Calu3 (cell line): ENCODE measurements at regions not wholly inside any gene's neighbourhood (a gene's known extent, or its start where the extent isn't known, plus 50 kb on each side); places are given as distances from the start of the nearest gene placed in this dataset.

ENCODE experiments used
- BruUV-seq: library from RNA; stranded (reverse); fragments of 400-500 nt; replicated peaks from 2 replicates; lab custom pipeline; 2021; lab: Mats Ljungman, UMichigan
- CTCF ChIA-PET: fragments of 300-600 bp; sonication (Branson Sonifier 250); formaldehyde crosslinking; loops from one replicate; lab custom pipeline; 2022; ENCODE audit warnings: antibody characterized with exemption; lab: Charles Lee
- DNase-seq: peaks from one replicate; pipeline ENCODE4 v3.0.0; 2022
- H3K27ac Mint-ChIP-seq: one replicate; pipeline ENCODE4 v1.8.0; 2022; ENCODE audit warnings: mixed read lengths; ENCODE audit not compliant: unreplicated experiment
- H3K27me3 Mint-ChIP-seq: one replicate; pipeline ENCODE4 v1.8.0; 2022; ENCODE audit warnings: mixed read lengths; ENCODE audit not compliant: unreplicated experiment
- H3K36me3 Mint-ChIP-seq: one replicate; pipeline ENCODE4 v1.8.0; 2022; ENCODE audit warnings: mild to moderate bottlenecking, moderate library complexity, mixed read lengths; ENCODE audit not compliant: insufficient read depth, unreplicated experiment
- H3K4me1 Mint-ChIP-seq: one replicate; pipeline ENCODE4 v1.8.0; 2022; ENCODE audit warnings: mild to moderate bottlenecking, low read depth, mixed read lengths; ENCODE audit not compliant: unreplicated experiment
- H3K4me3 Mint-ChIP-seq: one replicate; pipeline ENCODE4 v1.8.0; 2022; ENCODE audit warnings: mild to moderate bottlenecking, low read depth, moderate library complexity, mixed read lengths; ENCODE audit not compliant: unreplicated experiment
- H3K9me3 Mint-ChIP-seq: one replicate; pipeline ENCODE4 v1.8.0; 2022; ENCODE audit warnings: low read depth, mixed read lengths; ENCODE audit not compliant: unreplicated experiment
- CTCF ChIP-seq: fragments of 200-600 bp; IDR thresholded peaks from one replicate; pipeline ENCODE4 v1.8.0; 2022; ENCODE audit warnings: antibody characterized with exemption; ENCODE audit not compliant: unreplicated experiment
- intact Hi-C: fragments of 100-400 bp; cut with micrococcal nuclease; formaldehyde crosslinking; loops from one replicate; pipeline ENCODE4 v1.10.0; 2022; ENCODE audit not compliant: unreplicated experiment

- Mint-ChIP-seq H3K27ac (no peak overlapping the region), H3K27me3 (no peaks in the 10 kb centered on the region), H3K9me3 (peaks cover 11% of the 10 kb centered on the region), H3K4me3 (no peak overlapping the region), H3K4me1 (no peaks in the 10 kb centered on the region), H3K36me3 (no peaks in the 10 kb centered on the region)
- CTCF ChIA-PET, result no interaction called here
- intact Hi-C loops, result loop anchor here (1.0 kb wide), 1 partner anchor 312 kb away; no protein-coding TSS in a partner anchor
- DNase-seq, result peak; percentile 8
- BruUV-seq, result no TSS peak
- TF ChIP-seq CTCF, result no peak
These were observed 56.7 kb upstream of the RAB38 start for GRCh38 chr11:88231894-88232482.

- H3K27me3 Mint-ChIP-seq, result no peaks in the 10 kb centered on the region
- CTCF ChIA-PET, result no interaction called here
- TF ChIP-seq CTCF, result no peak
- no peak overlapping the region for H3K4me3 Mint-ChIP-seq
- no peaks in the 10 kb centered on the region for H3K4me1 Mint-ChIP-seq
- DNase-seq, result no peak
- intact Hi-C loops, result no loop called here
- no TSS peak for BruUV-seq
- no peak overlapping the region for H3K27ac Mint-ChIP-seq
- H3K9me3 Mint-ChIP-seq, result peaks cover 11% of the 10 kb centered on the region
- no peaks in the 10 kb centered on the region for H3K36me3 Mint-ChIP-seq
These were observed 54.1 kb upstream of the RAB38 start for GRCh38 chr11:88229303-88229702.
